ENCODE measurements at regions not wholly inside any gene's neighbourhood (a gene's known extent, or its start where the extent isn't known, plus 50 kb on each side); places are given as distances from the start of the nearest gene placed in this dataset.
A peak's percentile ranks its signal among the peaks of the same experiment; 100 is the strongest.

DNA sequence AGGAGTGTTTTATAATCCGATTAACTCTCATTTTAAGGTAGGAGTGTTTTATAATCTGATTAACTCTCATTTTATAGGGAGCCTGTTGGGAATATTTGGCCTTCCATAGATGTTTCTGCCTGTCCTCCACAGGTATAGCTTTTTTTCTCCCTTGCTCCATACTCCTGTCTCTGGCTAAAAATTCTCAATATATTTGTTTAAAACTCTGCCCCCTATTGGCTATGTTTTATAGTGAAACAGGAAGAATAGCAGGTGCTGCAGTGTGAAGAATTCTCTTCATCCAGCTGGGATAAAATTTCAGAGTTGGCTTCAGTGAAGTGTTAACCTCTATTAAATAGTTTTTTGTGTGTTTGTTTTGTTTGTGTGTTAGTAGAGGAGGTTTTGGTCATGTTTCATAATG is 1046.0 kb upstream of the TMEFF2 start:
- TF ChIP-seq MED8 (CRISPR knock-in tag; IDR thresholded peaks at IDR 0.05; ENCODE audit: insufficient replicate concordance) (no peak), ZBTB3 (CRISPR knock-in tag; IDR thresholded peaks at IDR 0.05; ENCODE audit: borderline replicate concordance, low read depth) (no peak), RELA (CRISPR knock-in tag; IDR thresholded peaks at IDR 0.05) (no peak), RAD51 (IDR thresholded peaks at IDR 0.05; ENCODE audit: borderline replicate concordance) (no peak), RFX5 (IDR thresholded peaks at IDR 0.05; ENCODE audit: low read depth, low read length) (no peak), SNAPC2 (CRISPR knock-in tag; IDR thresholded peaks at IDR 0.05) (no peak), ATF2 (CRISPR knock-in tag; IDR thresholded peaks at IDR 0.05) (no peak)
- TF ChIP-seq, protein P1, sequence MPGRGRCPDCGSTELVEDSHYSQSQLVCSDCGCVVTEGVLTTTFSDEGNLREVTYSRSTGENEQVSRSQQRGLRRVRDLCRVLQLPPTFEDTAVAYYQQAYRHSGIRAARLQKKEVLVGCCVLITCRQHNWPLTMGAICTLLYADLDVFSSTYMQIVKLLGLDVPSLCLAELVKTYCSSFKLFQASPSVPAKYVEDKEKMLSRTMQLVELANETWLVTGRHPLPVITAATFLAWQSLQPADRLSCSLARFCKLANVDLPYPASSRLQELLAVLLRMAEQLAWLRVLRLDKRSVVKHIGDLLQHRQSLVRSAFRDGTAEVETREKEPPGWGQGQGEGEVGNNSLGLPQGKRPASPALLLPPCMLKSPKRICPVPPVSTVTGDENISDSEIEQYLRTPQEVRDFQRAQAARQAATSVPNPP (CRISPR knock-in tag; IDR thresholded peaks at IDR 0.05) = no peak
- TF ChIP-seq, protein P2, sequence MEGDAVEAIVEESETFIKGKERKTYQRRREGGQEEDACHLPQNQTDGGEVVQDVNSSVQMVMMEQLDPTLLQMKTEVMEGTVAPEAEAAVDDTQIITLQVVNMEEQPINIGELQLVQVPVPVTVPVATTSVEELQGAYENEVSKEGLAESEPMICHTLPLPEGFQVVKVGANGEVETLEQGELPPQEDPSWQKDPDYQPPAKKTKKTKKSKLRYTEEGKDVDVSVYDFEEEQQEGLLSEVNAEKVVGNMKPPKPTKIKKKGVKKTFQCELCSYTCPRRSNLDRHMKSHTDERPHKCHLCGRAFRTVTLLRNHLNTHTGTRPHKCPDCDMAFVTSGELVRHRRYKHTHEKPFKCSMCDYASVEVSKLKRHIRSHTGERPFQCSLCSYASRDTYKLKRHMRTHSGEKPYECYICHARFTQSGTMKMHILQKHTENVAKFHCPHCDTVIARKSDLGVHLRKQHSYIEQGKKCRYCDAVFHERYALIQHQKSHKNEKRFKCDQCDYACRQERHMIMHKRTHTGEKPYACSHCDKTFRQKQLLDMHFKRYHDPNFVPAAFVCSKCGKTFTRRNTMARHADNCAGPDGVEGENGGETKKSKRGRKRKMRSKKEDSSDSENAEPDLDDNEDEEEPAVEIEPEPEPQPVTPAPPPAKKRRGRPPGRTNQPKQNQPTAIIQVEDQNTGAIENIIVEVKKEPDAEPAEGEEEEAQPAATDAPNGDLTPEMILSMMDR (CRISPR knock-in tag; IDR thresholded peaks at IDR 0.05) = peak; percentile 44
